Activated naive CD4-positive, alpha-beta T cell treated with anti-CD3 and anti-CD28 coated beads, Interleukin-2, amount 10 ng/mL, durations not matched to agents 7 days and 5 days (primary cell): ENCODE measurements at regions not wholly inside any gene's neighbourhood (a gene's known extent, or its start where the extent isn't known, plus 50 kb on each side); places are given as distances from the start of the nearest gene placed in this dataset.
"Not testable (repeated sequence)": the region's sequence is repeated elsewhere in the genome, so short reads cannot be mapped to it uniquely, and the experiment has no call there.

Source experiments
- CTCF ChIA-PET: fragments of 350-600 bp; sonication (Branson Sonifier 250); formaldehyde crosslinking; loops from one replicate; lab custom pipeline; 2021; ENCODE audit warnings: antibody characterized with exemption; lab: Charles Lee
- DNase-seq: peaks from one replicate; pipeline ENCODE4 v3.0.0-alpha.2; 2020
- H3K27ac Mint-ChIP-seq: one replicate; pipeline ENCODE4 v1.8.0; 2021; ENCODE audit warnings: mild to moderate bottlenecking, moderate library complexity, mixed read lengths
- H3K27me3 Mint-ChIP-seq: one replicate; pipeline ENCODE4 v1.8.0; 2021; ENCODE audit warnings: mild to moderate bottlenecking, mixed read lengths
- H3K36me3 Mint-ChIP-seq: one replicate; pipeline ENCODE4 v1.8.0; 2021; ENCODE audit warnings: mixed read lengths
- H3K4me1 Mint-ChIP-seq: one replicate; pipeline ENCODE4 v1.8.0; 2021; ENCODE audit warnings: mixed read lengths
- H3K4me3 Mint-ChIP-seq: one replicate; pipeline ENCODE4 v1.8.0; 2021; ENCODE audit warnings: mild to moderate bottlenecking, moderate library complexity, mixed read lengths
- H3K9me3 Mint-ChIP-seq: one replicate; pipeline ENCODE4 v1.8.0; 2021; ENCODE audit warnings: mixed read lengths

GRCh38 chr12:83784298-83784890 lies 1097.7 kb downstream of the TMTC2 start:
- Mint-ChIP-seq H3K27me3 (no peaks in the 10 kb centered on the region), H3K27ac (no peak overlapping the region), H3K4me1 (no peaks in the 10 kb centered on the region), H3K9me3 (no peaks in the 10 kb centered on the region), H3K4me3 (no peak overlapping the region), H3K36me3 (no peaks in the 10 kb centered on the region)
- no peak for DNase-seq
- CTCF ChIA-PET = no interaction called here

DNA sequence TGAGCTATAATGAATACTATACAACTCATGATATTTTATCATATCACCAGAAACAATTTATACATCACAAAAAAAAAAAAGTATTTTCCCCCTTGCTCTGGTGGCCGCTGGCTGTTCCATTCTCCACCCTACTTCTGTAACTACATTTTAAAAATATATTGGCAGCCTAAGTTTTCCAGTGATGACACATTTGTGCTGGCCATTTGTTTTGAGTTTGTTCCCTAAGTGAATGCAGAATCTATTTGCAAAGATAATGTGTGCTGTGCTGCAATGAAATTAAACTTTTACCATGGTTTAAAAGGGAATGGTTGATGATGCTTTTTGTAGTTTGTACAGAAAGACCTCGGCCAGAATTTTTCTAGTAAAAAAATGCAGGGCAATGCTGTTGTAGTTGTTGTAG lies 1092.8 kb downstream of the TMTC2 start:
- no peak for DNase-seq
- no peaks in the 10 kb centered on the region for H3K36me3 Mint-ChIP-seq
- no peak overlapping the region for H3K4me3 Mint-ChIP-seq
- peaks cover 7% of the 10 kb centered on the region for H3K9me3 Mint-ChIP-seq
- CTCF ChIA-PET = no interaction called here
- H3K27ac Mint-ChIP-seq = no peak overlapping the region
- no peaks in the 10 kb centered on the region for H3K4me1 Mint-ChIP-seq
- no peaks in the 10 kb centered on the region for H3K27me3 Mint-ChIP-seq

- DNase-seq = no peak
- Mint-ChIP-seq H3K27ac (no peak overlapping the region), H3K9me3 (peaks cover 10% of the 10 kb centered on the region), H3K4me1 (no peaks in the 10 kb centered on the region), H3K36me3 (no peaks in the 10 kb centered on the region), H3K27me3 (no peaks in the 10 kb centered on the region), H3K4me3 (no peak overlapping the region)
- CTCF ChIA-PET = no interaction called here
Observed at GRCh38 chr12:83769151-83769550, 1082.4 kb downstream of the TMTC2 start.

GRCh38 chr12:83767723-83768122 lies 1081.0 kb downstream of the TMTC2 start:
- Mint-ChIP-seq H3K4me1 (no peaks in the 10 kb centered on the region), H3K36me3 (no peaks in the 10 kb centered on the region), H3K27ac (no peak overlapping the region), H3K4me3 (no peak overlapping the region), H3K27me3 (no peaks in the 10 kb centered on the region), H3K9me3 (peaks cover 8% of the 10 kb centered on the region)
- CTCF ChIA-PET = no interaction called here
- DNase-seq = no peak

GRCh38 chr12:83763425-83763824 lies 1076.7 kb downstream of the TMTC2 start:
- Mint-ChIP-seq H3K36me3 (no peaks in the 10 kb centered on the region), H3K27ac (no peak overlapping the region), H3K9me3 (peaks cover 3% of the 10 kb centered on the region), H3K4me3 (no peak overlapping the region), H3K27me3 (no peaks in the 10 kb centered on the region), H3K4me1 (no peaks in the 10 kb centered on the region)
- no peak for DNase-seq
- CTCF ChIA-PET = no interaction called here

GRCh38 chr12:83759906-83760305 lies 1073.2 kb downstream of the TMTC2 start:
- CTCF ChIA-PET = no interaction called here
- H3K27me3 Mint-ChIP-seq = no peaks in the 10 kb centered on the region
- no peak overlapping the region for H3K4me3 Mint-ChIP-seq
- no peaks in the 10 kb centered on the region for H3K36me3 Mint-ChIP-seq
- H3K27ac Mint-ChIP-seq = no peak overlapping the region
- H3K4me1 Mint-ChIP-seq = no peaks in the 10 kb centered on the region
- DNase-seq = no peak
- peaks cover 3% of the 10 kb centered on the region for H3K9me3 Mint-ChIP-seq

- no peak for DNase-seq
- no peak overlapping the region for H3K27ac Mint-ChIP-seq
- no peak overlapping the region for H3K4me3 Mint-ChIP-seq
- H3K9me3 Mint-ChIP-seq = peaks cover 3% of the 10 kb centered on the region
- no peaks in the 10 kb centered on the region for H3K36me3 Mint-ChIP-seq
- H3K27me3 Mint-ChIP-seq = no peaks in the 10 kb centered on the region
- H3K4me1 Mint-ChIP-seq = no peaks in the 10 kb centered on the region
- CTCF ChIA-PET = no interaction called here
Observed at GRCh38 chr12:83758888-83759631, 1072.4 kb downstream of the TMTC2 start.

DNA sequence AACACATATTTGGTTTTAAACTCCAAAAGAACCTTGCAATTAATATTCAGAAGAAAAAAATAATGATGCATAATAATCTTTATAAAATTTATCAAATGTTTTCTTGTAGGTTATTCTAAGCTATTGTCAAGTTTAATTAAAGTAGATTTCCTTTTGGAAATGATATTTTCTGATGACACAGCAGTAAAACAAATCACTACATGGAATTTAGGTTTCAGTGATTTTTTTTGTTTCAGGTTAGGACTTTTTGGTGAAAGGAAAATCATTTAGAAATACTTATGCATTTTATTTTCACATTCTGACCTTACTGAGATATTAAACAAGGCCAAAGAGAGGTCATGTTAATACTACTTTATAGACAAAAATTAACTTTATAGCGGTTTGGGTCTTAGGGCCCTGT lies 1067.2 kb downstream of the TMTC2 start:
- DNase-seq = no peak
- CTCF ChIA-PET = no interaction called here
- Mint-ChIP-seq H3K27ac (no peak overlapping the region), H3K36me3 (no peaks in the 10 kb centered on the region), H3K4me1 (no peaks in the 10 kb centered on the region), H3K9me3 (no peaks in the 10 kb centered on the region), H3K27me3 (no peaks in the 10 kb centered on the region), H3K4me3 (no peak overlapping the region)

GRCh38 chr12:83753205-83753604 lies 1066.5 kb downstream of the TMTC2 start:
- no peaks in the 10 kb centered on the region for H3K4me1 Mint-ChIP-seq
- no peaks in the 10 kb centered on the region for H3K27me3 Mint-ChIP-seq
- no peak overlapping the region for H3K4me3 Mint-ChIP-seq
- H3K9me3 Mint-ChIP-seq = no peaks in the 10 kb centered on the region
- H3K27ac Mint-ChIP-seq = no peak overlapping the region
- DNase-seq = no peak
- no peaks in the 10 kb centered on the region for H3K36me3 Mint-ChIP-seq
- CTCF ChIA-PET = no interaction called here

GRCh38 chr12:83739607-83740006 lies 1052.9 kb downstream of the TMTC2 start:
- H3K9me3 Mint-ChIP-seq = peaks cover 11% of the 10 kb centered on the region
- H3K27ac Mint-ChIP-seq = no peak overlapping the region
- no peak overlapping the region for H3K4me3 Mint-ChIP-seq
- H3K36me3 Mint-ChIP-seq = no peaks in the 10 kb centered on the region
- H3K4me1 Mint-ChIP-seq = no peaks in the 10 kb centered on the region
- no peak for DNase-seq
- CTCF ChIA-PET = no interaction called here
- no peaks in the 10 kb centered on the region for H3K27me3 Mint-ChIP-seq

- no peak for DNase-seq
- Mint-ChIP-seq H3K36me3 (no peaks in the 10 kb centered on the region), H3K4me1 (no peaks in the 10 kb centered on the region), H3K4me3 (no peak overlapping the region), H3K9me3 (peaks cover 20% of the 10 kb centered on the region), H3K27ac (no peak overlapping the region), H3K27me3 (no peaks in the 10 kb centered on the region)
- CTCF ChIA-PET = no interaction called here
Observed at GRCh38 chr12:83710851-83711250, 1024.1 kb downstream of the TMTC2 start.

DNA sequence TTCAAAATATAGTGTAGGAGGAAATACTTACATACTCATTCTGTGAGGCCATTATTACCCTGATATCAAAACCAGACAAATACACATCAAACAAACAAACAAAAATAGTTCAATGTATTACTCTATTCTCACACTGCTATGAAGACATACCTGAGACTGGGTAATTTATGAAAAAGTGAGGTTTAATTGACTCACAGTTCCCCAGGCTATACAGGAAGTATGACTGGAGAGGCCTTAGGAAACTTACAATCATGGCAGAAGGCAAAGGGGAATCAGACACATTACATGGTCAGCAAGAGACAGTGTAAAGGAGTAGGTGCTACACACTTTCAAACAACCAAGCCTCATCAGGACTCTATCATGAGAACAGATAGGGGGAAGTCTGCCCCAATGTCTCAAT lies 1023.2 kb downstream of the TMTC2 start:
- Mint-ChIP-seq H3K4me1 (no peaks in the 10 kb centered on the region), H3K9me3 (peaks cover 20% of the 10 kb centered on the region), H3K27me3 (no peaks in the 10 kb centered on the region), H3K4me3 (no peak overlapping the region), H3K36me3 (no peaks in the 10 kb centered on the region), H3K27ac (no peak overlapping the region)
- no peak for DNase-seq
- CTCF ChIA-PET = no interaction called here

- H3K27me3 Mint-ChIP-seq = no peaks in the 10 kb centered on the region
- CTCF ChIA-PET = no interaction called here
- H3K27ac Mint-ChIP-seq = no peak overlapping the region
- no peaks in the 10 kb centered on the region for H3K4me1 Mint-ChIP-seq
- H3K36me3 Mint-ChIP-seq = no peaks in the 10 kb centered on the region
- DNase-seq = no peak
- H3K4me3 Mint-ChIP-seq = no peak overlapping the region
- peaks cover 1% of the 10 kb centered on the region for H3K9me3 Mint-ChIP-seq
Observed at GRCh38 chr12:83700838-83701237, 1014.1 kb downstream of the TMTC2 start.

GRCh38 chr12:83696311-83696710 lies 1009.6 kb downstream of the TMTC2 start:
- H3K9me3 Mint-ChIP-seq = peaks cover 13% of the 10 kb centered on the region
- H3K4me3 Mint-ChIP-seq, H3K27ac Mint-ChIP-seq, H3K36me3 Mint-ChIP-seq, DNase-seq, H3K4me1 Mint-ChIP-seq, H3K27me3 Mint-ChIP-seq, CTCF ChIA-PET: not testable (repeated sequence)

GRCh38 chr12:83691730-83692129 lies 1005.0 kb downstream of the TMTC2 start:
- Mint-ChIP-seq H3K27ac (no peak overlapping the region), H3K27me3 (no peaks in the 10 kb centered on the region), H3K4me3 (no peak overlapping the region), H3K36me3 (no peaks in the 10 kb centered on the region), H3K4me1 (no peaks in the 10 kb centered on the region), H3K9me3 (peaks cover 22% of the 10 kb centered on the region)
- CTCF ChIA-PET = no interaction called here
- no peak for DNase-seq
